NCI-H1417 (cell line): ENCODE measurements at regions not wholly inside any gene's neighbourhood (a gene's known extent, or its start where the extent isn't known, plus 50 kb on each side); places are given as distances from the start of the nearest gene placed in this dataset.
"Not testable (repeated sequence)": the region's sequence is repeated elsewhere in the genome, so short reads cannot be mapped to it uniquely, and the experiment has no call there.

ENCODE experiments used
- DNase-seq, 3 experiments: peaks; one replicate each; lab custom pipeline; 2025; lab: John Stamatoyannopoulos, UW

- DNase-seq: no peak
Observed at GRCh38 chr3:522888-523287, 326.3 kb downstream of the CHL1 start.

GRCh38 chr3:525415-525814, 328.9 kb downstream of the CHL1 start:
- DNase-seq: no peak

- DNase-seq: peak; percentile 46 to 79 (median 77)
Observed at GRCh38 chr3:535566-536416, 339.2 kb downstream of the CHL1 start.

- no peak for DNase-seq
Observed at GRCh38 chr3:536417-536813, 339.9 kb downstream of the CHL1 start.

- DNase-seq: peak in 1 of 3 experiments; percentile 72
Observed at GRCh38 chr3:541062-541801, 344.7 kb downstream of the CHL1 start.

- no peak for DNase-seq
Observed at GRCh38 chr3:542021-542420, 345.5 kb downstream of the CHL1 start.

- no peak for DNase-seq
Observed at GRCh38 chr3:549636-550035, 353.1 kb downstream of the CHL1 start.

GRCh38 chr3:550471-550870, 353.9 kb downstream of the CHL1 start:
- DNase-seq: no peak

GRCh38 chr3:557972-558371, 361.4 kb downstream of the CHL1 start:
- no peak for DNase-seq

GRCh38 chr3:567488-568185, 371.1 kb downstream of the CHL1 start:
- no peak for DNase-seq

GRCh38 chr3:579529-579928, 383.0 kb downstream of the CHL1 start:
- DNase-seq: not testable (repeated sequence)

- not testable (repeated sequence) for DNase-seq
Observed at GRCh38 chr3:589066-589465, 392.5 kb downstream of the CHL1 start.

- DNase-seq: not testable (repeated sequence)
Observed at GRCh38 chr3:597304-597703, 400.7 kb downstream of the CHL1 start.

GRCh38 chr3:597746-598145, 401.2 kb downstream of the CHL1 start:
- not testable (repeated sequence) for DNase-seq

GRCh38 chr3:607480-607879, 410.9 kb downstream of the CHL1 start:
- DNase-seq: not testable (repeated sequence)

- no peak for DNase-seq
Observed at GRCh38 chr3:621714-622113, 425.2 kb downstream of the CHL1 start.

GRCh38 chr3:622314-622713, 425.8 kb downstream of the CHL1 start:
- no peak for DNase-seq

- no peak for DNase-seq
Observed at GRCh38 chr3:623914-624545, 427.5 kb downstream of the CHL1 start.

- DNase-seq: peak; percentile 47 to 82 (median 81)
Observed at GRCh38 chr3:632571-633170, 436.1 kb downstream of the CHL1 start.

GRCh38 chr3:634511-634910, 437.9 kb downstream of the CHL1 start:
- peak in 2 of 3 experiments; percentile 1 to 3 for DNase-seq

GRCh38 chr3:635393-635792, 438.8 kb downstream of the CHL1 start:
- no peak for DNase-seq

GRCh38 chr3:643376-643775, 446.8 kb downstream of the CHL1 start:
- DNase-seq: peak in 1 of 3 experiments; percentile 1
